H1 (cell line): ENCODE measurements at regions not wholly inside any gene's neighbourhood (a gene's known extent, or its start where the extent isn't known, plus 50 kb on each side); places are given as distances from the start of the nearest gene placed in this dataset.

Experiments
- CTCF ChIA-PET: fragments of 300-600 bp; sonication (Branson Sonifier 250); formaldehyde crosslinking; loops from one replicate; lab custom pipeline; 2021; ENCODE audit not compliant: partially characterized antibody; lab: Charles Lee
- POLR2A ChIA-PET: fragments of 300-600 bp; sonication (Branson Sonifier 250); formaldehyde crosslinking; loops from one replicate; lab custom pipeline; 2021; ENCODE audit warnings: inconsistent platforms; ENCODE audit not compliant: partially characterized antibody; lab: Charles Lee
- DNase-seq, 2 experiments: peaks; one replicate each; pipeline versions ENCODE4 v3.0.0 to v3.0.0-alpha.2; 2010 to 2022; ENCODE audit warnings: low spot score in 2 of 2, low read depth in 1 of 2, mixed read lengths in 1 of 2
- FAIRE-seq: peaks from 2 replicates; lab custom pipeline; 2011; peaks lifted over from hg19 to GRCh38; lab: Jason Lieb, UNC
- H2AFZ ChIP-seq: 2 replicates; pipeline ENCODE4 v1.8.1; 2012; ENCODE audit warnings: low read length, inconsistent platforms
- H2AK5ac ChIP-seq: 2 replicates; pipeline ENCODE4 v1.6.1; 2013; ENCODE audit warnings: low read depth, low read length
- H2BK120ac ChIP-seq: replicated peaks from 2 replicates; pipeline ENCODE3; 2013; ENCODE audit warnings: low read depth, low read length, inconsistent platforms
- H2BK12ac ChIP-seq: 2 replicates; pipeline ENCODE4 v1.6.1; 2013; ENCODE audit warnings: low read depth, low read length
- H2BK15ac ChIP-seq: 2 replicates; pipeline ENCODE4 v1.6.1; 2013; ENCODE audit warnings: low read length
- H2BK20ac ChIP-seq: 2 replicates; pipeline ENCODE4 v1.6.1; 2013; ENCODE audit warnings: low read length
- H2BK5ac ChIP-seq: 2 replicates; pipeline ENCODE4 v1.6.1; 2013; ENCODE audit warnings: low read depth, low read length
- H3K14ac ChIP-seq: 2 replicates; pipeline ENCODE4 v1.6.1; 2013; ENCODE audit warnings: inconsistent platforms; ENCODE audit not compliant: insufficient read length
- H3K18ac ChIP-seq: 2 replicates; pipeline ENCODE4 v1.6.1; 2013; ENCODE audit warnings: low read length; ENCODE audit errors: extremely low read depth
- H3K23ac ChIP-seq: 2 replicates; pipeline ENCODE4 v1.6.1; 2013; ENCODE audit warnings: inconsistent platforms; ENCODE audit not compliant: insufficient read length
- H3K23me2 ChIP-seq: 2 replicates; pipeline ENCODE4 v1.6.1; 2013; ENCODE audit warnings: low read depth, low read length
- H3K27ac ChIP-seq: 2 replicates; pipeline ENCODE4 v1.6.1; 2011; ENCODE audit warnings: low read depth, low read length, inconsistent platforms
- H3K27me3 ChIP-seq, 4 experiments: replicated peaks in 1 of 4; 1 replicate in 1 of 4; 2 replicates in 3 of 4; pipeline versions ENCODE4 v1.6.1 to v1.8.1; 2011 to 2013; ENCODE audit warnings: low read length in 3 of 4, mild to moderate bottlenecking in 3 of 4, inconsistent platforms in 2 of 4, mixed read lengths in 2 of 4, moderate library complexity in 1 of 4; ENCODE audit not compliant: control insufficient read depth in 3 of 4, insufficient read depth in 3 of 4; ENCODE audit errors: extremely low read depth in 1 of 4
- H3K36me3 ChIP-seq, 4 experiments: 2 replicates each; pipeline versions ENCODE4 v1.6.1 to v1.8.1; 2011 to 2013; ENCODE audit warnings: mild to moderate bottlenecking in 4 of 4, low read length in 3 of 4, moderate library complexity in 2 of 4, control low read depth in 1 of 4, inconsistent platforms in 1 of 4; ENCODE audit not compliant: insufficient read depth in 4 of 4, control insufficient read depth in 2 of 4
- H3K4ac ChIP-seq: replicated peaks from 2 replicates; pipeline ENCODE3; 2013; ENCODE audit warnings: low read length, low read depth, mixed read lengths, inconsistent platforms; ENCODE audit not compliant: insufficient read length
- H3K4me1 ChIP-seq, 4 experiments: replicated peaks in 1 of 4; 1 replicate in 1 of 4; 2 replicates in 3 of 4; pipeline versions ENCODE4 v1.6.1 to v1.8.1; 2011 to 2013; ENCODE audit warnings: low read length in 3 of 4, inconsistent platforms in 2 of 4, mixed read lengths in 1 of 4; ENCODE audit not compliant: insufficient read depth in 4 of 4, control insufficient read depth in 3 of 4
- H3K4me2 ChIP-seq, 2 experiments: 2 replicates each; pipeline versions ENCODE4 v1.6.1 to v1.8.1; 2011 to 2013; ENCODE audit warnings: low read depth in 2 of 2, low read length in 2 of 2, control low read depth in 1 of 2, inconsistent platforms in 1 of 2, mild to moderate bottlenecking in 1 of 2; ENCODE audit not compliant: insufficient read depth in 1 of 2
- H3K4me3 ChIP-seq, 4 experiments: fragments of 200-600, 300-600 bp in 1 of 4; sonication (generic), shearing (Covaris generic), sonication (Bioruptor Twin) in 1 of 4; 2 replicates each; pipeline versions ENCODE4 v1.5.1 to v1.8.1; 2011 to 2016; ENCODE audit warnings: low read length in 4 of 4, low read depth in 3 of 4, control low read depth in 2 of 4, inconsistent platforms in 2 of 4, mild to moderate bottlenecking in 2 of 4, mixed read lengths in 1 of 4, moderate library complexity in 1 of 4; ENCODE audit not compliant: insufficient read depth in 2 of 4; ENCODE audit errors: extremely low read depth in 1 of 4
- H3K56ac ChIP-seq: replicated peaks from 2 replicates; pipeline ENCODE3; 2013; ENCODE audit warnings: low read depth, mild to moderate bottlenecking, mixed read lengths, low read length, inconsistent platforms; ENCODE audit not compliant: insufficient read length
- H3K79me1 ChIP-seq: 2 replicates; pipeline ENCODE4 v1.6.1; 2013; ENCODE audit warnings: low read depth, low read length, control low read depth
- H3K79me2 ChIP-seq, 2 experiments: 2 replicates each; pipeline versions ENCODE4 v1.6.1 to v1.8.1; 2012 to 2013; ENCODE audit warnings: low read length in 2 of 2, mild to moderate bottlenecking in 2 of 2, inconsistent platforms in 1 of 2; ENCODE audit not compliant: insufficient read depth in 2 of 2, control insufficient read depth in 1 of 2
- H3K9ac ChIP-seq, 4 experiments: replicated peaks in 1 of 4; 1 replicate in 1 of 4; 2 replicates in 3 of 4; pipeline versions ENCODE4 v1.6.1 to v1.8.1; 2011 to 2013; ENCODE audit warnings: low read depth in 3 of 4, low read length in 3 of 4, control low read depth in 2 of 4, mild to moderate bottlenecking in 2 of 4, moderate library complexity in 2 of 4, inconsistent platforms in 1 of 4; ENCODE audit errors: extremely low read depth in 1 of 4
- H3K9me3 ChIP-seq, 2 experiments: 2 replicates each; pipeline versions ENCODE4 v1.6.1 to v1.8.1; 2012 to 2013; ENCODE audit warnings: mild to moderate bottlenecking in 2 of 2, moderate library complexity in 2 of 2, control low read depth in 1 of 2, inconsistent platforms in 1 of 2, low read depth in 1 of 2, low read length in 1 of 2, mixed read lengths in 1 of 2; ENCODE audit not compliant: insufficient read depth in 2 of 2
- H4K20me1 ChIP-seq, 2 experiments: replicated peaks in 1 of 2; 2 replicates each; pipeline versions ENCODE3 to v1.8.1; 2011 to 2013; ENCODE audit warnings: inconsistent platforms in 2 of 2, low read length in 2 of 2, mild to moderate bottlenecking in 1 of 2; ENCODE audit not compliant: insufficient read depth in 2 of 2, control insufficient read depth in 1 of 2
- H4K5ac ChIP-seq: 2 replicates; pipeline ENCODE4 v1.6.1; 2013; ENCODE audit warnings: low read length, low read depth, mixed read lengths, inconsistent platforms; ENCODE audit not compliant: insufficient read length
- H4K8ac ChIP-seq: 2 replicates; pipeline ENCODE4 v1.8.0; 2013; ENCODE audit warnings: mild to moderate bottlenecking, moderate library complexity, low read length, inconsistent platforms; ENCODE audit not compliant: insufficient read depth; ENCODE audit errors: extremely low read depth
- H4K91ac ChIP-seq: replicated peaks from 2 replicates; pipeline ENCODE3; 2013; ENCODE audit warnings: low read length, mixed read lengths, inconsistent platforms; ENCODE audit not compliant: insufficient read length
- GABPA ChIP-seq: IDR thresholded peaks from 2 replicates; pipeline ENCODE4 v1.6.1; 2011; ENCODE audit warnings: mild to moderate bottlenecking, low read length, moderate library complexity, borderline replicate concordance; ENCODE audit not compliant: insufficient read depth
- KDM5A ChIP-seq: fragments of 200-600 bp; IDR thresholded peaks from 2 replicates; pipeline ENCODE4 v1.7.1; 2012; ENCODE audit warnings: mild to moderate bottlenecking, low read length, inconsistent platforms, mixed read lengths
- WGBS, 2 experiments: shearing (Covaris generic) in 1 of 2; methylation state at CpG; one replicate each; pipeline versions ENCODE4 v1.1.6 to v1.1.7; 2013 to 2015; ENCODE audit warnings: low lambda C conversion rate in 2 of 2, mixed read lengths in 2 of 2, inconsistent platforms in 1 of 2, low coverage in 1 of 2, missing lambda C conversion rate in 1 of 2; ENCODE audit not compliant: insufficient replicate concordance in 2 of 2, insufficient coverage in 1 of 2, insufficient read length in 1 of 2; ENCODE audit errors: extremely low coverage in 1 of 2, missing lambda C conversion rate in 1 of 2; 5-methylcytosine and 5-hydroxymethylcytosine counted together

DNA sequence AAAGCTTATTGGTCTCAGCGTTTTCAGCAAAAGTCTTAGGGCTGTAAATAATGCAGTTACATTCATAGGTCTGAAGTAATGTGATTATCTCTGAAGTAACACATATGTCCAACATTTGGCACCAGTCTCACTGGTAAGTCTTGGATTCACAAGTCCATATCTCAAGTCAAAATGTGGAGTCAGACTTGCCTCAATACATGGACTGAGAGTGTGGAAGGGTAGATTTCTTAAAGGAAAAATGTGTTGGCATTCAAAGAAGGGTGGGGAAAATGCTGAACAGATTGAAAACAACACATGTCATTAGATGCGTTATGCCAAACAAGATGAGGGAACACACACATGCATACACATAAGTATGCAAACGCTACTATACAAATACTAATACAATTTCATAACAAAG lies 989.0 kb upstream of the MANEA start:
- H2BK20ac ChIP-seq: no peak overlapping the region
- no peaks in the 10 kb centered on the region for H3K9me3 ChIP-seq
- no peak overlapping the region for H2BK5ac ChIP-seq
- H4K91ac ChIP-seq: no peak overlapping the region
- no peak overlapping the region for H3K4me2 ChIP-seq
- no peak for FAIRE-seq
- H3K23me2 ChIP-seq: no peaks in the 10 kb centered on the region
- POLR2A ChIA-PET: no interaction called here
- CTCF ChIA-PET: no interaction called here
- no peak overlapping the region for H2AK5ac ChIP-seq
- 95% methylated on average over 3 of the region's 3 CpGs; no CpG with 5 or more reads in 1 of the 2 experiments for WGBS, 2 experiments
- H3K4me1 ChIP-seq: no peaks in the 10 kb centered on the region
- no peaks in the 10 kb centered on the region for H3K36me3 ChIP-seq
- no peak overlapping the region for H2BK15ac ChIP-seq
- no peak overlapping the region for H3K4ac ChIP-seq
- no peak overlapping the region for H4K8ac ChIP-seq
- TF ChIP-seq GABPA: no peak
- no peak for TF ChIP-seq KDM5A
- H3K23ac ChIP-seq: no peak overlapping the region
- H4K5ac ChIP-seq: no peak overlapping the region
- H2BK12ac ChIP-seq: no peak overlapping the region
- H3K79me2 ChIP-seq: no peaks in the 10 kb centered on the region
- no peak overlapping the region for H3K18ac ChIP-seq
- H4K20me1 ChIP-seq: no peaks in the 10 kb centered on the region
- no peak for DNase-seq
- no peak overlapping the region for H3K27ac ChIP-seq
- H3K56ac ChIP-seq: no peak overlapping the region
- H2BK120ac ChIP-seq: no peak overlapping the region
- no peaks in the 10 kb centered on the region for H3K79me1 ChIP-seq
- no peak overlapping the region for H3K9ac ChIP-seq
- H3K27me3 ChIP-seq: no peaks in the 10 kb centered on the region
- no peak overlapping the region for H3K4me3 ChIP-seq
- H3K14ac ChIP-seq: no peak overlapping the region
- peak overlapping the region; percentile 51; the same call in 1 of the 2 replicates for H2AFZ ChIP-seq
